ENCODE measurements at regions not wholly inside any gene's neighbourhood (a gene's known extent, or its start where the extent isn't known, plus 50 kb on each side); places are given as distances from the start of the nearest gene placed in this dataset.

GRCh38 chr6:158879180-158879579 is 60.0 kb upstream of the EZR start:
- Histone ChIP-seq H3K4me2 (ENCODE audit: extremely low read depth, insufficient read depth, low read length) (no peak overlapping the region), H3K4me3 (replicated peaks in 1 of 4; ENCODE audit: control extremely low read depth in 1 of 4, insufficient read depth in 1 of 4, low read depth in 3 of 4, low read length in 4 of 4) (no peak overlapping the region), H3K9ac (ENCODE audit: insufficient read depth, low read length) (no peak overlapping the region), H2AFZ (ENCODE audit: low read length) (no peak overlapping the region), H3K36me3 (ENCODE audit: control insufficient read depth, insufficient read depth, low read length) (no peaks in the 10 kb centered on the region), H4K20me1 (ENCODE audit: control insufficient read depth, extremely low read depth, insufficient read depth, low read length) (no peaks in the 10 kb centered on the region), H3K27me3 (ENCODE audit: control insufficient read depth, insufficient read depth, low read length) (no peaks in the 10 kb centered on the region), H3K27ac (ENCODE audit: insufficient read depth, low read length) (no peak overlapping the region), H3K79me2 (ENCODE audit: control insufficient read depth, insufficient read depth, low read length) (no peaks in the 10 kb centered on the region), H3K9me3 (ENCODE audit: control insufficient read depth, insufficient read depth, low read depth, low read length) (no peaks in the 10 kb centered on the region), H3K4me1 (ENCODE audit: control insufficient read depth, extremely low read depth, insufficient read depth, low read length) (no peaks in the 10 kb centered on the region)
- DNase-seq (ENCODE audit: low read depth in 2 of 2) = peak in 1 of 2 donors; percentile 92
- TF ChIP-seq CTCF (conservative IDR thresholded peaks at IDR 0.05 in 1 of 2, IDR thresholded peaks at IDR 0.05 in 1 of 2; ENCODE audit: low read depth in 1 of 2, low read length in 2 of 2) (no peak), EZH2 (IDR thresholded peaks at IDR 0.05; ENCODE audit: low read length, missing control alignments) (no peak)

GRCh38 chr6:158877716-158878115 is 58.5 kb upstream of the EZR start:
- no peak for TF ChIP-seq EZH2 (IDR thresholded peaks at IDR 0.05; ENCODE audit: low read length, missing control alignments)
- no peaks in the 10 kb centered on the region for H4K20me1 ChIP-seq (ENCODE audit: control insufficient read depth, extremely low read depth, insufficient read depth, low read length)
- no peaks in the 10 kb centered on the region for H3K36me3 ChIP-seq (ENCODE audit: control insufficient read depth, insufficient read depth, low read length)
- H3K4me2 ChIP-seq (ENCODE audit: extremely low read depth, insufficient read depth, low read length) = no peak overlapping the region
- H3K4me1 ChIP-seq (ENCODE audit: control insufficient read depth, extremely low read depth, insufficient read depth, low read length) = no peaks in the 10 kb centered on the region
- no peak overlapping the region for H2AFZ ChIP-seq (ENCODE audit: low read length)
- H3K9me3 ChIP-seq (ENCODE audit: control insufficient read depth, insufficient read depth, low read depth, low read length) = no peaks in the 10 kb centered on the region
- H3K27me3 ChIP-seq (ENCODE audit: control insufficient read depth, insufficient read depth, low read length) = no peaks in the 10 kb centered on the region
- no peak overlapping the region for H3K4me3 ChIP-seq (replicated peaks in 1 of 4; ENCODE audit: control extremely low read depth in 1 of 4, insufficient read depth in 1 of 4, low read depth in 3 of 4, low read length in 4 of 4)
- no peak overlapping the region for H3K9ac ChIP-seq (ENCODE audit: insufficient read depth, low read length)
- no peak overlapping the region for H3K27ac ChIP-seq (ENCODE audit: insufficient read depth, low read length)
- no peak for DNase-seq (ENCODE audit: low read depth in 2 of 2)
- no peaks in the 10 kb centered on the region for H3K79me2 ChIP-seq (ENCODE audit: control insufficient read depth, insufficient read depth, low read length)

GRCh38 chr6:158876886-158877285 is 57.7 kb upstream of the EZR start:
- Histone ChIP-seq H3K4me3 (replicated peaks in 1 of 4; ENCODE audit: control extremely low read depth in 1 of 4, insufficient read depth in 1 of 4, low read depth in 3 of 4, low read length in 4 of 4) (no peak overlapping the region), H3K9me3 (ENCODE audit: control insufficient read depth, insufficient read depth, low read depth, low read length) (no peaks in the 10 kb centered on the region)

More at GRCh38 chr6:158876886-158877285, 57.7 kb upstream of the EZR start:
- H3K27ac ChIP-seq (ENCODE audit: insufficient read depth, low read length) = no peak overlapping the region
- no peaks in the 10 kb centered on the region for H3K27me3 ChIP-seq (ENCODE audit: control insufficient read depth, insufficient read depth, low read length)
- H3K79me2 ChIP-seq (ENCODE audit: control insufficient read depth, insufficient read depth, low read length) = no peaks in the 10 kb centered on the region
- no peaks in the 10 kb centered on the region for H3K4me1 ChIP-seq (ENCODE audit: control insufficient read depth, extremely low read depth, insufficient read depth, low read length)
- H2AFZ ChIP-seq (ENCODE audit: low read length) = no peak overlapping the region
- H4K20me1 ChIP-seq (ENCODE audit: control insufficient read depth, extremely low read depth, insufficient read depth, low read length) = no peaks in the 10 kb centered on the region
- no peak overlapping the region for H3K9ac ChIP-seq (ENCODE audit: insufficient read depth, low read length)
- no peak overlapping the region for H3K4me2 ChIP-seq (ENCODE audit: extremely low read depth, insufficient read depth, low read length)
- no peak for TF ChIP-seq CTCF (conservative IDR thresholded peaks at IDR 0.05 in 1 of 2, IDR thresholded peaks at IDR 0.05 in 1 of 2; ENCODE audit: low read depth in 1 of 2, low read length in 2 of 2)
- no peak for TF ChIP-seq EZH2 (IDR thresholded peaks at IDR 0.05; ENCODE audit: low read length, missing control alignments)
- H3K36me3 ChIP-seq (ENCODE audit: control insufficient read depth, insufficient read depth, low read length) = no peaks in the 10 kb centered on the region
- DNase-seq (ENCODE audit: low read depth in 2 of 2) = no peak

Data from fibroblast of lung (primary cell).